Fibroblast of peridontal ligament (primary cell): ENCODE measurements at regions not wholly inside any gene's neighbourhood (a gene's known extent, or its start where the extent isn't known, plus 50 kb on each side); places are given as distances from the start of the nearest gene placed in this dataset.
"Not testable (repeated sequence)": the region's sequence is repeated elsewhere in the genome, so short reads cannot be mapped to it uniquely, and the experiment has no call there.

Experiments used
- DNase-seq: peaks from one replicate; pipeline ENCODE4 v3.0.0-alpha.2; 2010; ENCODE audit errors: extremely low read depth

DNA sequence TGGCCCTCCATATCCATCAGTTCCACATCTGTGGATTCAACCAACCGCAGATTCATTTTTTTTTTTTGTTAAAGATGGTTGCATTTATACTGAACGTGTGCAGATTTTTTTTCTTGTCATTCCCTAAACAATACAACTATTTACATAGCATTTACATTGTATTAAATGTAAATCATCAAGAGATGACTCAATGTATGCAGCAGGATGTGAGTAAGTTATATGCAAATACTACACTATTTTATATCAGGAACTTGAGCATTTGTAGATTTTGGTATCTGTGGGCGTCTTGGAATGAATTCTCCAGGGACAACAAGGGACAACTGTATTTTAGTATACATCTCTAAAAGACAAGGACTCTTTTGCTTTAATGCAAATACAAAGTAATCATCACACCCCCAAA is 299.2 kb upstream of the ZNF608 start:
- DNase-seq: no peak

DNA sequence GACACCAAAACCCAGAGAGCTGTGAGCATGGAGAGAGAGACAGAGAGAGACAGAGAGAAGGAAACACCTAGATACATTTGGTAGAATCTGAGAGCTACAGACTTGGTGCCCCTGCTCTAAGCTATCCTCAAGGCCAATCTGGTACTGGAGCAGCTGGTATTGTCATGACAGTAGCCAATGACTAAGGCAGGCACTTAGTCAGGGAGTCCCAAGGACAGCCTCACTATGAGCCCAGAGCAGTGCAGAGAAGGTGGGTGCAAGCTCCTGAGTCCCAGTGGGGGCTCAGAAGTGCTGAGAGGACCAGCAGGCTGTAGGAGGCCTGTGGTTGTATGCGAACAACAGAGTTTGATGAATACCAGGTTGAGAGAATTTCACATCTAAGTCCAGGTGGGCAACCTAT is 300.4 kb upstream of the ZNF608 start:
- DNase-seq: no peak

DNA sequence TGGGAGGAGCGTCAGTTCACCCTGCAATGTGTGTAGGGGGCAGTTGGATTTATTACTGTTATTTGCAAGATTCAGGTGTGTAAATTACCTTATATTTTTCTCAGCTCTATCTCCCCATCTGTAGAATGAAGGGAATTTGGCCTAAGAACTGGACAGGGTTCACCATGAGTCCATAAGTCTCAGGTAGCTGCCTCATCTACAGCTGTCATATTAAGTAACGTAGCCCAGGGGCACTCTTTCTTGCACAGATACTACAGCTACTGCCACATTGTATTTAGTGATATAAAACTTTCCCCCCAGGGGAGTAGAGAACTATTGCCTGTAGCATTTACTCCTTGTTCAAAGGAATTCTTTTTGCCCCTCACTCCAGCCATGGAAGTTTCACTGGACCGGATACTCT is 301.4 kb upstream of the ZNF608 start:
- no peak for DNase-seq

- DNase-seq: peak; percentile 44
These were observed 303.6 kb upstream of the ZNF608 start for GRCh38 chr5:125049721-125050702.

DNA sequence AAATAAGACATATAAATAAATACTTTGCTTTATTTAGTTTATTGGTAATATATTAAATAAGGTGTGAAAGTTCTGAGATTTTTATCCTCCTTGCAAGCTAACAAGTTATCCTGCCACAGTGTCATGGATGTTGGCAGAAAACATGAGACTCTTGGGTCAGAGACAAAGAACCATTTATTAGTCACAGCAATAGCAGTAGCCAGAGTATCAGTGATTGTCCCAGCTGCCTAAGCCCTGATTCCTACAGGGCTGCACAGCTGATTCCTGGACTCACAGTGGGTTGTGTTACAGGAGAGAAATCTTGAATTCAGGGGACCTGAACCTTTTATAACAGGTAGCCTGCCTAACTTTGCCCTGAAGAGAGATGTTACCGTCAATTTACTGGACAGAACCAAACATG is 304.5 kb upstream of the ZNF608 start:
- no peak for DNase-seq

- DNase-seq: no peak
These were observed 306.1 kb upstream of the ZNF608 start for GRCh38 chr5:125052584-125052983.

- DNase-seq: no peak
These were observed 306.7 kb upstream of the ZNF608 start for GRCh38 chr5:125053179-125053578.

DNA sequence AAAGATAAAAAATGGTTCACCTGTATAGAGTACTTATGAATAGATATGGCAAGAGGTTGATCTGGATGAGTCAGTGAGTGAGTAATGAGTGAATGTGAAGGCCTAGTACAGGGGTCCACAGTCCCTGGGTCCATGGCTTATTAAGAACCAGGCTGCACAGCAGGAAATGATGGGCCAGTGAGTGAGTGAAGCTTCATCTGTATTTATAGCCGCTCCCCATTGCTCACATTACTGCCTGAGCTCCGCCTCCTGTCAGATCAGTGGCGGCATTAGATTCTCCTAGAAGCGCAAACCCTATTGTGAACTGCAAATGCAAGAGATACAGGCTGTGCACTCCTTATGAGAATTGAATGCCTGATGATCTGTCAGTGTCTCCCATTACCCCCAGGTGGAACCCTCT is 307.7 kb upstream of the ZNF608 start:
- DNase-seq: no peak

DNA sequence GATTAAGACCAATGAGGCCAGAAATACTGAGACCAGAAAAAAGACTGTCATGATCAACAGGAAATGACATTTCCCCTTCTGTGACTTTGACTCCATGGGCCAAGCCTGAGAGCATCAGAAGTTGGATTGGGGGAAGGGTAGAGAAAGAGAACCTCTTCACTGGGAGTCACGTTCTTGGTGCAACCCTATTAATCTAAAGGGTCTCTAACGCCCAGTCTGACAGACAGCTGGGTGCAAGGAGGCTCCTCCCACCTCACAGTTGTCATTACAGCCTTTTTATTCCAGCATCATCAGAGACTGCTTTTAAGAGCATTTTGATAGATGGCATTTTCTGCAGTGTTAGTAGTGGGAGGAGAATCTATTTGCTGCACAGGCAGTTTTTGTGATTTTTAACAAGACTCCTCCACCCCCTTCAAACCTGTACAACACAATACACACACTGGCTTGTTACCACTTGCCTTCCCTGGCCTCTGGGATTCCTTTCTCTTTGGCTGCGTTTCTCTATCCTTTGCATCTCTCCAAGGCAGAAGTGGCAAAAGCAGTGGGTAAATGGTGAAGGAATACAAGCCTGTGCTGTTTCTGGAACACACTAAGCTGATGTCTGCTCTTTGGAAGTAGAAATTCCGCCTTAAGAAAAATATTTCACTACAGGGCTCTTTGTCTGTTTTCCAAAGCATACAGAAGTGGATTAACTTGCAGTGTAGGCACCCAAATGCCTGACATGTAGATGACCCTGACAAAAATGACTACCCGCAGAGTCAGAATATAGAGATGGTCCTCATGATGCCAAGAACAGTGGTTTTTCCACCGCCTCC is 310.4 kb upstream of the ZNF608 start:
- peak; percentile 31 for DNase-seq

- DNase-seq: peak; percentile 39
These were observed 311.7 kb upstream of the ZNF608 start for GRCh38 chr5:125057912-125058826.

DNA sequence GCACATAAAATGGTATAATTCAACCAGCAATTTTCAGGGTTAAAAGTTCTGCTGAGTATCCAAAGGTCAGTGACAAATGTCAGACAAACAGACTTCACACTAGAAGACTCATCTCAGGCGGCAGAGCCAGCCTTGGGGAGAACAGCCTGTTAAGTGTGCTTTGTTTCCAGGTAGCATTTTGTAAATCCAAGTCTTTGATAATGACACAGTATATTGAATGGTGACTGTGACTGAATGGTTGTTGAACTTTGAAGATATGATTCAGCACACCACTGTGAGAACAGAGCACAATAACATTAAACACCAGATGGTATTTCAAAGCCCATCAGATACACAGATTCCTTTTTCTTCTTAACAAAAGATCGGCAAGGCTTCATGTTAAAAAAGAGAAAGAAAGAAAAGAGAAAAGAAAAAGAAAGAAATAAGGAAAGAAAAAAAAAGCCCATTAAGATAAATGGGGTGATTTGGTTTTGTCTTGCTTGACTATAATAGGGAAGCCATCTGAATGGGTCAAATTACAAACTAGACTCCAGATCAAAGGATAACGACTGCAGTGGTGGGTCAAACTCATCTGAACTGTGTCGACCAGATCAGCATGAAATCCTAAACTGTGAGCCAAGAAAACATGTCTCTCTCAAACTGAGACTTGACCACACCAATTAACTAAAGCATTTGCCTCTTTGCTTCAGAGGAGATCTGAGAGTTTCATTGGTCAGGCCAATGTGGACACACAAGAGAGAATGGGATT is 313.0 kb upstream of the ZNF608 start:
- peak; percentile 38 for DNase-seq

- no peak for DNase-seq
These were observed 315.3 kb upstream of the ZNF608 start for GRCh38 chr5:125061726-125062125.

DNA sequence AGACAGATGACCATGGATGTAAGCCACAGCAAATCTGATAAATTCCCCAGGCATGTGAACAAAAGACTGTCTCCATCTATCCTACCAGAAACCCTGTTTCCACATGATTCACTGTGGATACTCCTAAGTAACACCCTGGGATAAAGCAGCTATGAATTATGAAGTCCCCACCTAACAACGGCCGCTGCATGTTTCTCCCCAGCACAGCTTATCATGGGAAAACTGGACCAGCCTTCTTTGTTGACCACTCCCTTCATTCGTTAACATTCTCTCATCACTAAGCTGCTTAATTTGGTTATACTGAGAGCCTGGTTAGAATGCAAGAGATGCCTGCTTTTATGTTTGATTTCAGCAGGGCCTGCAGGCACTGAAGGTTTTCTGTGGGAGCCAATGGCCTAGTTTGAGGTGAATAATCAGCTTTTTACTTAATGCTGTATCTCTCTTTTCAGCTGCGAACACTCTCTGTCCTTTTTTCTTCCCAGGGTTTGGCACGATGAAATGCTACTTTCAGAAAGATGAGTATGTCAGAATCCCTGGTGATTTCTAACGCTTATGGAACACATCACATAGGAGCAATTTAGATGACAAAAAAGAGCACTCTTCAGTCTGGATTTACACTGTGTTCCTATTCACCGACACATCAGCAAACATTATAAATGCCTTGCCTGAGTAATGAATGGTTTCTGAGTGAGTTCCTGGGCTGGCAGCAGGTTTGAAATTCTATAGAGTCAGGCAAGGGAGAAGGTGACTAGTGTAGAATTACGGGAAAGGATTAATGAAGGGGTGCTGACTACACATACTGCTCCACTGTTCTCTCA is 318.4 kb upstream of the ZNF608 start:
- DNase-seq: no peak

- DNase-seq: no peak
These were observed 319.3 kb upstream of the ZNF608 start for GRCh38 chr5:125065741-125066140.

DNA sequence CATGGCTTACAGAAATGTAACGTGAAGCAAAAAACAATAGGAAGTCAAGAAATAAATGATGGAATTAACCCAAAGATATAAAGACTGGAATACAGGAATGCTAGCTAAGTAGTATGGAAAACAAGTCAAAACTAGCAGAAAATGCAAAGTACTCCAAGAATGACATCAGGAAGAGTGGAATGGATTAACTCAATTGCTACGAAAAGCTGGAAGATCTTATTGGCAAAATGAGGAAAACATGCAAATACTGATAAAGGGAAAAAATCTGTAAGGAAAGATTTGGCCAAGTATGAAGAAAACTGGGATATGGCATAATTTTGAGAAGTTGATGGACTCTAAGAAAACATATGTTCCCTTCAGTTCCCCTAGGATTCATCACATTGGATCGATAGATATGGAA is 324.5 kb upstream of the ZNF608 start:
- no peak for DNase-seq

- DNase-seq: no peak
These were observed 326.7 kb upstream of the ZNF608 start for GRCh38 chr5:125073090-125073489.

- no peak for DNase-seq
These were observed 329.1 kb upstream of the ZNF608 start for GRCh38 chr5:125075567-125075966.

GRCh38 chr5:125079028-125079427 is 332.6 kb upstream of the ZNF608 start:
- DNase-seq: not testable (repeated sequence)

- DNase-seq: peak; percentile 29
These were observed 334.7 kb upstream of the ZNF608 start for GRCh38 chr5:125081101-125081500.

GRCh38 chr5:125083981-125084380 is 337.5 kb upstream of the ZNF608 start:
- DNase-seq: peak; percentile 95
